Mesothelial cell of epicardium (in vitro differentiated cells): ENCODE measurements at regions not wholly inside any gene's neighbourhood (a gene's known extent, or its start where the extent isn't known, plus 50 kb on each side); places are given as distances from the start of the nearest gene placed in this dataset.
"Not testable (repeated sequence)": the region's sequence is repeated elsewhere in the genome, so short reads cannot be mapped to it uniquely, and the experiment has no call there.

Source experiments
- DNase-seq, 2 experiments: peaks; one replicate each; pipeline ENCODE4 v3.0.0; 2021; ENCODE audit warnings: low spot score in 2 of 2; ENCODE audit not compliant: unreplicated experiment in 2 of 2
- H3K27ac Mint-ChIP-seq: 2 replicates; pipeline ENCODE4 v1.8.0; 2021; ENCODE audit warnings: mixed read lengths
- H3K27me3 Mint-ChIP-seq: 2 replicates; pipeline ENCODE4 v1.8.0; 2021; ENCODE audit warnings: low read depth, mixed read lengths
- H3K36me3 Mint-ChIP-seq: 2 replicates; pipeline ENCODE4 v1.8.0; 2021; ENCODE audit warnings: mixed read lengths
- H3K4me1 Mint-ChIP-seq: 2 replicates; pipeline ENCODE4 v1.8.0; 2021; ENCODE audit warnings: mixed read lengths
- H3K4me3 Mint-ChIP-seq: 2 replicates; pipeline ENCODE4 v1.8.0; 2021; ENCODE audit warnings: mild to moderate bottlenecking, moderate library complexity, mixed read lengths
- H3K9me3 Mint-ChIP-seq: 2 replicates; pipeline ENCODE4 v1.8.0; 2021; ENCODE audit warnings: mixed read lengths
- TF ChIP-seq, protein P1 (sequence below): fragments of 200-600 bp; sonication (generic); IDR thresholded peaks from one replicate; pipeline ENCODE4 v1.5.0; 2021; ENCODE audit warnings: antibody characterized with exemption; ENCODE audit not compliant: unreplicated experiment

DNA sequence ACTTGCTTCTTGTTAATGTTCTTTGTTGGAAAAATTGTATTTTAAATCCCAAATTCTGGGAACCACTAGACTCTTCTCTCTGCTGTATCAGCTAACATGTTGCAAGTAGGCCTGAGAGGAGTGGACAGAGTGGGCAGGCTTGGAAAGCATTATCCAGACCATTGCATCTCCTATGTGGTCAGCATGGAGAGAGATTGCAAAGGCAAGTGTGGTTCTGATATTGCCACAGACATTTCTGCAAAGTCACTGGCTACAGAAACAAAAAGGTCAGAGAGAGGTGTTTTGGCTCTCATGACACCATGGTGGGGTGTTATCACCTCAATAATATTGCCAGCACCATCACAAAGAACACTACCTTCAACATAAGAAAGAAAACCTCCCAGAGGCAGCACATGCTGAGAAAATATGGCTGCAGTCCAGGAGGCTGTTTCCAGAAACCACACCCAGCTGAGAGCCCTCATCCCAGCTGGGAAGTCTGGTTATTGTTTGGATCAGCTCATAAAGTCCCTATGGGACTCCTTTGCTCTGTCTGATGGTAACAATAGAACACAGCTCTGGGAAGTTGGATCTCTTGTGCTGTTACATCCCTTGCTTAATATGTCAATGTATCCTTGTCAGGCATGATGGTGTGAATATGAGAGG lies 78.2 kb upstream of the TBX18 start:
- peaks cover 37% of the 10 kb centered on the region for H3K9me3 Mint-ChIP-seq
- H3K27ac Mint-ChIP-seq: no peak overlapping the region
- no peak overlapping the region for H3K4me3 Mint-ChIP-seq
- H3K4me1 Mint-ChIP-seq: peaks cover 7% of the 10 kb centered on the region
- DNase-seq: no peak
- no peaks in the 10 kb centered on the region for H3K27me3 Mint-ChIP-seq
- H3K36me3 Mint-ChIP-seq: no peaks in the 10 kb centered on the region
- TF ChIP-seq, protein P1, sequence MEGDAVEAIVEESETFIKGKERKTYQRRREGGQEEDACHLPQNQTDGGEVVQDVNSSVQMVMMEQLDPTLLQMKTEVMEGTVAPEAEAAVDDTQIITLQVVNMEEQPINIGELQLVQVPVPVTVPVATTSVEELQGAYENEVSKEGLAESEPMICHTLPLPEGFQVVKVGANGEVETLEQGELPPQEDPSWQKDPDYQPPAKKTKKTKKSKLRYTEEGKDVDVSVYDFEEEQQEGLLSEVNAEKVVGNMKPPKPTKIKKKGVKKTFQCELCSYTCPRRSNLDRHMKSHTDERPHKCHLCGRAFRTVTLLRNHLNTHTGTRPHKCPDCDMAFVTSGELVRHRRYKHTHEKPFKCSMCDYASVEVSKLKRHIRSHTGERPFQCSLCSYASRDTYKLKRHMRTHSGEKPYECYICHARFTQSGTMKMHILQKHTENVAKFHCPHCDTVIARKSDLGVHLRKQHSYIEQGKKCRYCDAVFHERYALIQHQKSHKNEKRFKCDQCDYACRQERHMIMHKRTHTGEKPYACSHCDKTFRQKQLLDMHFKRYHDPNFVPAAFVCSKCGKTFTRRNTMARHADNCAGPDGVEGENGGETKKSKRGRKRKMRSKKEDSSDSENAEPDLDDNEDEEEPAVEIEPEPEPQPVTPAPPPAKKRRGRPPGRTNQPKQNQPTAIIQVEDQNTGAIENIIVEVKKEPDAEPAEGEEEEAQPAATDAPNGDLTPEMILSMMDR: no peak

DNA sequence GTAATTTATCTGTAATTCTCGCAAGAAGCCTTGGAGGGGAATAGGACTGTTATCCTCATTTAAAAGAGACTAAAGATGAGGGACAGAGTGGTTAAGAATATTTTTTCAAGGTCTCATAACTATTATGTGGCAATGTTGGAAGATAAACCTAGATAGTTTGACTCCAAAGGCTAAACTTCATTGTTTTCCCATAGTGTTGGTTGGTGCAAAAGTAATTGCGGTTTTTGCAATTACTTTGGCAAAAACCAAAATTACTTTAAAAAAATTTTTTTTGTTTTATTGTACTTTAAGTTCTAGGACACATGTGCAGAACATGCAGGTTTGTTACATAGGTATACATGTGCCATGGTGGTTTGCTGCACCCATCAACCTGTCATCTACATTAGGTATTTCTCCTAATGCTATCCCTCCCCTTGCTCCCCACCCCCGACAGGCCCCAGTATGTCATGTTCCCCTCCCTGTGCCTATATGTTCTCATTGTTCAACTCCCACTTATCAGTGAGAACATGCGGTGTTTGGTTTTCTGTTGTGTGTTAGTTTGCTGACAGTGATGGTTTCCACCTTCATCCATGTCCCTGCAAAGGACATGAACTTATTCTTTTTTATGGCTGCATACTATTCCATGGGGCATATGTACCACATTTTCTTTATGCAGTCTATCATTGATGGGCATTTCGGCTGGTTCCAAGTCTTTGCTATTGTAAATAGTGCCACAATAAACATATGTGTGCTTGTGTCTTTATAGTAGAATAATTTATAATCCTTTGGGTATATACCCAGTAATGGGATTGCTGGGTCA lies 72.9 kb upstream of the TBX18 start:
- H3K36me3 Mint-ChIP-seq, H3K4me3 Mint-ChIP-seq, H3K4me1 Mint-ChIP-seq, H3K27me3 Mint-ChIP-seq, DNase-seq, H3K27ac Mint-ChIP-seq: not testable (repeated sequence)
- H3K9me3 Mint-ChIP-seq: peaks cover 38% of the 10 kb centered on the region

DNA sequence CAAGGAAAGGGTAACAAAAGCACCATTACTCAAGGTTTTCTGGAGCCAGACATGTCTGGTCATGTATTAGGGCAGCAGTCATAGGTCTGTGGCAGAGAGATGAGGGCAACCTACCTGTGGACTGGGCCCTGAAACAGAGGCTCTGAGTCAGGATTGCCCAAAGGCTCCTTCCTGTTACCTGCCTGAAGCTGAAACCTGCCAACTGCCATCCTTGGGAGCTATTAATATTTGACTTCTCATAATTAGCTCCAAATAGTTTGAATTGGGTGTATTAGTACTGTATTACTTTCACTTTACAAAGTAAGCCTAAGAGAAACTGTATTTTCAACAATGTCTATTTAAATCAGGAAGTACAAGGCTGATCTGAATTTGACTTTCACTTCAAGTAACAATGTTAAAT lies 72.0 kb upstream of the TBX18 start:
- Mint-ChIP-seq H3K27ac (no peak overlapping the region), H3K9me3 (peaks cover 33% of the 10 kb centered on the region), H3K4me3 (no peak overlapping the region), H3K27me3 (no peaks in the 10 kb centered on the region), H3K36me3 (no peaks in the 10 kb centered on the region), H3K4me1 (peaks cover 4% of the 10 kb centered on the region)
- TF ChIP-seq, protein P1: no peak
- DNase-seq: no peak

DNA sequence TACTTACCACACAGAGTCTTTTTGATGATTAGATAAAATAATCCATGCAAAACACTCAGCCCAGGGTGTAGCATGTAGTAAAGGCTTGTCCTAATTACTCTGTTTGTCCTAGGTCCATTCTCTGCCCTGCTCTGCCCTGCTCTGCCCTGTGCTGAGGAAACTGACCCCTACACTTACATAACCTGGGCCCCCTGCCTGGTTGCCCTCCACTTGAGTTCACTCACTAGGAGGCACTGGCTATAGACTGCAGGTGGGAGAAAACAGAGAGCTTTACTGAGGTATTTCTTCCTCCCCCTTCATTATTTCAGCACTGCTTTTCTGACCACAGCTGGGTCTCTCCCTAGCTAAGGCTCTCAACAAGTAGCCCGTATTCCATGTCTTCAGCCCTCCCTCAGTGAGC lies 70.9 kb upstream of the TBX18 start:
- Mint-ChIP-seq H3K4me3 (no peak overlapping the region), H3K4me1 (peaks cover 1% of the 10 kb centered on the region), H3K9me3 (peaks cover 33% of the 10 kb centered on the region), H3K27ac (no peak overlapping the region), H3K27me3 (no peaks in the 10 kb centered on the region), H3K36me3 (no peaks in the 10 kb centered on the region)
- TF ChIP-seq, protein P1: no peak
- no peak for DNase-seq

DNA sequence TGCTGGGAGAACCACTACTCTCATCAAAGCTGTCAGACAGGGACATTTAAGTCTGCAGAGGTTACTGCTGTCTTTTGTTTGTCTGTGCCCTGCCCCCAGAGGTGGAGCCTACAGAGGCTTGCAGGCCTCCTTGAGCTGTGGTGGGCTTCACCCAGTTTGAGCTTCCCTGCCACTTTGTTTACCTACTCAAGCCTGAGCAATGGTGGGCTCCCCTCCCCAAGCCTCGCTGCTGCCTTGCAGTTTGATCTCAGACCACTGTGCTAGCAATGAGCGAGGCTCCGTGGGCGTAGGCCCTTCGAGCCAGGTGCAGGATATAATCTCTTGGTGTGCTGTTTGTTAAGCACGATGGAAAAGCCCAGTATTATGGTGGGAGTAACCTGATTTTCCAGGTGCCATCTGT lies 67.5 kb upstream of the TBX18 start:
- H3K4me1 Mint-ChIP-seq, H3K27ac Mint-ChIP-seq, DNase-seq, H3K36me3 Mint-ChIP-seq, H3K4me3 Mint-ChIP-seq, H3K27me3 Mint-ChIP-seq: not testable (repeated sequence)
- peaks cover 25% of the 10 kb centered on the region for H3K9me3 Mint-ChIP-seq

DNA sequence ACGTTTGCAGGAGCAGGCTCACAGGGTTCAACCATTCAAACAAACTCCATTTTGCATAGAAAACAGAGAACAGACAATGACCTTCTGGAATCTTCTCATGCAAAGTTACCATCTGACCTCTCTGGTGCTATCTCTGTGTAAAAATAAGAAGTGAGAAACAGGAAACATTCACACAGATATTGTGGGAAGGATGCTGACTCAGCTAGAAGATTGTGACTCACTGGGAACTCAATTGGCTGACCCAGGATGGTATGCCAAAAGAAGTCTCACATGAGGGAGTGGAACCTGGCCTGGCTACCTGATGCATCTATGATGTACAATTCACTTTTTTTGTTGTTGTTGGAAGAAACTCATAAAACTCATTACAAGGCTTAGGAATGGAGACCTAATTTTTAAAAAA lies 61.1 kb upstream of the TBX18 start:
- H3K36me3 Mint-ChIP-seq: no peaks in the 10 kb centered on the region
- no peaks in the 10 kb centered on the region for H3K4me1 Mint-ChIP-seq
- no peaks in the 10 kb centered on the region for H3K27me3 Mint-ChIP-seq
- TF ChIP-seq, protein P1: no peak
- no peak overlapping the region for H3K4me3 Mint-ChIP-seq
- DNase-seq: no peak
- H3K27ac Mint-ChIP-seq: no peak overlapping the region
- H3K9me3 Mint-ChIP-seq: peaks cover 26% of the 10 kb centered on the region

DNA sequence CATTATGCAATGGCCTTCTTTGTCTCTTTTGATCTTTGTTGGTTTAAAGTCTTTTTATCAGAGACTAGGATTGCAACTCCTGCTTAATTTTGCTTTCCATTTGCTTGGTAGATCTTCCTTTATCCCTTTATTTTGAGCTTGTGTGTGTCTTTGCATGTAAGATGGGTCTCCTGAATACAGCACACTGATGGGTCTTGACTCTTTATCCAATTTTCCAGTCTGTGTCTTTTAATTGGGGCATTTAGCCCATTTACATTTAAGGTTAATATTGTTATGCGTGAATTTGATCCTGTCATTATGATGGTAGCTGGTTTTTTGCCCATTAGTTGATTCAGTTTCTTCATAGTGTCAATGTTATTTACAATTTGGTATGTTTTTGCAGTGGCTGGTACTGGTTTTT lies 56.9 kb upstream of the TBX18 start:
- not testable (repeated sequence) for H3K4me1 Mint-ChIP-seq, H3K36me3 Mint-ChIP-seq, H3K4me3 Mint-ChIP-seq, H3K27ac Mint-ChIP-seq, DNase-seq, H3K27me3 Mint-ChIP-seq
- peaks cover 25% of the 10 kb centered on the region for H3K9me3 Mint-ChIP-seq
